Peyer's patch (tissue), 4 donors: ENCODE measurements at regions not wholly inside any gene's neighbourhood (a gene's known extent, or its start where the extent isn't known, plus 50 kb on each side); places are given as distances from the start of the nearest gene placed in this dataset.

Experiments used
- DNase-seq, 3 donors: peaks; one replicate each; pipeline ENCODE4 v3.0.0-alpha.2; 2017 to 2019
- H3K27ac ChIP-seq, 4 donors: fragments of 200-600 bp; sonication (generic); one replicate each; pipeline ENCODE4 v1.5.1; 2016 to 2019
- H3K27me3 ChIP-seq, 2 donors: fragments of 200-600 bp; sonication (generic); one replicate each; pipeline ENCODE4 v1.5.1; 2019
- H3K36me3 ChIP-seq, 3 donors: fragments of 200-600 bp; sonication (generic); one replicate each; pipeline ENCODE4 v1.5.1; 2016 to 2019
- H3K4me1 ChIP-seq, 4 donors: fragments of 200-600 bp; sonication (generic); one replicate each; pipeline ENCODE4 v1.5.1; 2016 to 2019
- H3K4me3 ChIP-seq, 4 donors: fragments of 200-600 bp; sonication (generic); 1 replicate in 3 of 4; 2 replicates in 1 of 4; pipeline ENCODE4 v1.5.1; 2016 to 2019; ENCODE audit warnings: mild to moderate bottlenecking in 1 of 4
- H3K9me3 ChIP-seq, 4 donors: fragments of 200-600 bp; sonication (generic); one replicate each; pipeline ENCODE4 v1.5.1; 2016 to 2019; ENCODE audit warnings: mild to moderate bottlenecking in 1 of 4
- CTCF ChIP-seq, 6 experiments: fragments of 450-650 bp in 4 of 6; fragments of 200-600 bp in 2 of 6; sonication (generic) in 1 of 6; IDR thresholded peaks; one replicate each; pipeline ENCODE4 v1.5.1; 2017 to 2019; ENCODE audit warnings: antibody characterized with exemption in 6 of 6, mild to moderate bottlenecking in 3 of 6, moderate library complexity in 1 of 6
- POLR2A ChIP-seq, 2 donors: fragments of 450-650 bp; IDR thresholded peaks; one replicate each; pipeline ENCODE4 v1.5.1; 2017; ENCODE audit warnings: antibody characterized with exemption in 2 of 2, mild to moderate bottlenecking in 2 of 2, moderate library complexity in 2 of 2

GRCh38 chr5:99686538-99686937 lies 757.7 kb upstream of the CHD1 start:
- Histone ChIP-seq H3K36me3 (no peaks in the 10 kb centered on the region), H3K27ac (no peak overlapping the region), H3K9me3 (no peaks in the 10 kb centered on the region), H3K27me3 (no peaks in the 10 kb centered on the region), H3K4me1 (no peaks in the 10 kb centered on the region), H3K4me3 (no peak overlapping the region)
- TF ChIP-seq POLR2A (IDR thresholded peaks at IDR 0.05) (no peak), CTCF (IDR thresholded peaks at IDR 0.05) (no peak)
- DNase-seq: no peak

- no peaks in the 10 kb centered on the region for H3K9me3 ChIP-seq
- TF ChIP-seq CTCF (IDR thresholded peaks at IDR 0.05) (no peak), POLR2A (IDR thresholded peaks at IDR 0.05) (no peak)
- H3K4me1 ChIP-seq: no peaks in the 10 kb centered on the region
- no peaks in the 10 kb centered on the region for H3K36me3 ChIP-seq
- no peaks in the 10 kb centered on the region for H3K27me3 ChIP-seq
- H3K4me3 ChIP-seq: no peak overlapping the region
- H3K27ac ChIP-seq: no peak overlapping the region
- DNase-seq: no peak
Measured at GRCh38 chr5:99675974-99676373, 747.2 kb upstream of the CHD1 start.

GRCh38 chr5:99674101-99674500 lies 745.3 kb upstream of the CHD1 start:
- no peaks in the 10 kb centered on the region for H3K4me1 ChIP-seq
- no peak for DNase-seq
- no peak overlapping the region for H3K4me3 ChIP-seq
- no peaks in the 10 kb centered on the region for H3K36me3 ChIP-seq
- H3K27ac ChIP-seq: no peak overlapping the region
- no peaks in the 10 kb centered on the region for H3K27me3 ChIP-seq
- H3K9me3 ChIP-seq: no peaks in the 10 kb centered on the region
- TF ChIP-seq CTCF (IDR thresholded peaks at IDR 0.05): no peak
- no peak for TF ChIP-seq POLR2A (IDR thresholded peaks at IDR 0.05)

- no peaks in the 10 kb centered on the region for H3K36me3 ChIP-seq
- TF ChIP-seq POLR2A (IDR thresholded peaks at IDR 0.05) (no peak), CTCF (IDR thresholded peaks at IDR 0.05) (no peak)
- H3K9me3 ChIP-seq: no peaks in the 10 kb centered on the region
- H3K4me3 ChIP-seq: no peak overlapping the region
- H3K27me3 ChIP-seq: no peaks in the 10 kb centered on the region
- no peaks in the 10 kb centered on the region for H3K4me1 ChIP-seq
- no peak overlapping the region for H3K27ac ChIP-seq
- DNase-seq: no peak
Measured at GRCh38 chr5:99664972-99665371, 736.2 kb upstream of the CHD1 start.

- H3K27ac ChIP-seq: no peak overlapping the region
- no peaks in the 10 kb centered on the region for H3K4me1 ChIP-seq
- no peak for TF ChIP-seq CTCF (IDR thresholded peaks at IDR 0.05)
- TF ChIP-seq POLR2A (IDR thresholded peaks at IDR 0.05): no peak
- H3K9me3 ChIP-seq: no peaks in the 10 kb centered on the region
- H3K4me3 ChIP-seq: no peak overlapping the region
- no peaks in the 10 kb centered on the region for H3K36me3 ChIP-seq
- no peak for DNase-seq
- no peaks in the 10 kb centered on the region for H3K27me3 ChIP-seq
Measured at GRCh38 chr5:99651298-99651697, 722.5 kb upstream of the CHD1 start.

GRCh38 chr5:99646011-99646647 lies 717.3 kb upstream of the CHD1 start:
- TF ChIP-seq CTCF (IDR thresholded peaks at IDR 0.05) (no peak), POLR2A (IDR thresholded peaks at IDR 0.05) (no peak)
- Histone ChIP-seq H3K27ac (no peak overlapping the region), H3K4me1 (no peaks in the 10 kb centered on the region), H3K36me3 (no peaks in the 10 kb centered on the region), H3K9me3 (no peaks in the 10 kb centered on the region), H3K27me3 (no peaks in the 10 kb centered on the region), H3K4me3 (no peak overlapping the region)
- no peak for DNase-seq
